WTC11 (cell line): ENCODE measurements at regions not wholly inside any gene's neighbourhood (a gene's known extent, or its start where the extent isn't known, plus 50 kb on each side); places are given as distances from the start of the nearest gene placed in this dataset.

Source experiments
- ATAC-seq: fragments of 200-7000 bp; cut with Tn5 transposase; 2 replicates; pipeline ENCODE4 v1.10.0; 2021; ENCODE audit warnings: mild to moderate bottlenecking, moderate library complexity
- CTCF ChIA-PET: fragments of 300-600 bp; sonication (Branson Sonifier 250); formaldehyde crosslinking; loops from one replicate; lab custom pipeline; 2021; ENCODE audit warnings: antibody characterized with exemption; lab: Charles Lee
- POLR2A ChIA-PET: fragments of 350-600 bp; sonication (Branson Sonifier 250); formaldehyde crosslinking; loops from one replicate; lab custom pipeline; 2021; ENCODE audit warnings: antibody characterized with exemption; lab: Charles Lee
- DNase-seq: peaks from one replicate; pipeline ENCODE4 v3.0.0; 2021; ENCODE audit warnings: low spot score
- H3K27ac Mint-ChIP-seq: 2 replicates; pipeline ENCODE4 v1.8.0; 2021; ENCODE audit warnings: mixed read lengths
- H3K27me3 Mint-ChIP-seq: 2 replicates; pipeline ENCODE4 v1.8.0; 2021; ENCODE audit warnings: low read depth, mild to moderate bottlenecking, moderate library complexity, mixed read lengths
- H3K36me3 Mint-ChIP-seq: 2 replicates; pipeline ENCODE4 v1.8.0; 2021; ENCODE audit warnings: mixed read lengths
- H3K4me1 Mint-ChIP-seq: 2 replicates; pipeline ENCODE4 v1.8.0; 2022; ENCODE audit warnings: mixed read lengths
- H3K4me3 Mint-ChIP-seq: 2 replicates; pipeline ENCODE4 v1.8.0; 2021; ENCODE audit warnings: mild to moderate bottlenecking, moderate library complexity, mixed read lengths
- H3K9me3 Mint-ChIP-seq: 2 replicates; pipeline ENCODE4 v1.8.0; 2021; ENCODE audit warnings: mixed read lengths
- ATF6 ChIP-seq: sonication (generic); formaldehyde crosslinking; IDR thresholded peaks from 2 replicates; pipeline ENCODE4 v1.8.1; 2023; ENCODE audit warnings: mild to moderate bottlenecking, missing genetic modification reagents
- CREB1 ChIP-seq: sonication (generic); formaldehyde crosslinking; IDR thresholded peaks from 2 replicates; pipeline ENCODE4 v1.8.0; 2023; ENCODE audit warnings: mild to moderate bottlenecking, missing genetic modification reagents
- ELF4 ChIP-seq: sonication (generic); formaldehyde crosslinking; IDR thresholded peaks from 2 replicates; pipeline ENCODE4 v1.8.1; 2022; ENCODE audit warnings: low read depth, mild to moderate bottlenecking, moderate library complexity, missing genetic modification reagents
- EMX1 ChIP-seq: fragments of 250-450 bp; sonication (Bioruptor Pico); IDR thresholded peaks from 2 replicates; pipeline ENCODE4 v1.8.0; 2021; ENCODE audit warnings: mild to moderate bottlenecking
- FOXP1 ChIP-seq: sonication (generic); formaldehyde crosslinking; IDR thresholded peaks from 2 replicates; pipeline ENCODE4 v1.8.0; 2022; ENCODE audit warnings: missing genetic modification reagents, mild to moderate bottlenecking, moderate library complexity, borderline replicate concordance
- GABPB1 ChIP-seq: sonication (generic); formaldehyde crosslinking; IDR thresholded peaks from 2 replicates; pipeline ENCODE4 v1.8.1; 2023; ENCODE audit warnings: mild to moderate bottlenecking, missing genetic modification reagents
- IRF2 ChIP-seq: sonication (generic); formaldehyde crosslinking; IDR thresholded peaks from 2 replicates; pipeline ENCODE4 v1.8.0; 2022; ENCODE audit warnings: low read depth, missing genetic modification reagents, borderline replicate concordance
- JAZF1 ChIP-seq: fragments of 250-450 bp; sonication (Bioruptor Pico); IDR thresholded peaks from 2 replicates; pipeline ENCODE4 v1.9.0; 2021; ENCODE audit warnings: moderate library complexity, mild to moderate bottlenecking, inconsistent platforms
- MXD4 ChIP-seq: fragments of 250-450 bp; sonication (Bioruptor Pico); IDR thresholded peaks from 2 replicates; pipeline ENCODE4 v1.8.0; 2021; ENCODE audit warnings: mild to moderate bottlenecking, moderate library complexity, borderline replicate concordance
- NFATC4 ChIP-seq: fragments of 250-450 bp; sonication (Bioruptor Pico); IDR thresholded peaks from 2 replicates; pipeline ENCODE4 v1.9.0; 2021; ENCODE audit warnings: mild to moderate bottlenecking
- TEAD4 ChIP-seq: sonication (generic); formaldehyde crosslinking; IDR thresholded peaks from 2 replicates; pipeline ENCODE4 v1.8.0; 2022; ENCODE audit warnings: mild to moderate bottlenecking, missing genetic modification reagents
- USF1 ChIP-seq: sonication (generic); formaldehyde crosslinking; IDR thresholded peaks from 2 replicates; pipeline ENCODE4 v1.8.0; 2022; ENCODE audit warnings: mild to moderate bottlenecking, missing genetic modification reagents
- ZNF263 ChIP-seq: sonication (generic); formaldehyde crosslinking; IDR thresholded peaks from 2 replicates; pipeline ENCODE4 v1.8.1; 2022; ENCODE audit warnings: low read depth, mild to moderate bottlenecking, moderate library complexity, missing genetic modification reagents
- ZNF281 ChIP-seq: sonication (generic); formaldehyde crosslinking; IDR thresholded peaks from 2 replicates; pipeline ENCODE4 v1.8.0; 2023; ENCODE audit warnings: mild to moderate bottlenecking, missing genetic modification reagents
- ZNF317 ChIP-seq: sonication (generic); formaldehyde crosslinking; IDR thresholded peaks from 2 replicates; pipeline ENCODE4 v1.8.1; 2023; ENCODE audit warnings: low read depth, mild to moderate bottlenecking, moderate library complexity, missing genetic modification reagents, borderline replicate concordance
- ZNF416 ChIP-seq: fragments of 250-450 bp; sonication (Bioruptor Pico); IDR thresholded peaks from 2 replicates; pipeline ENCODE4 v1.9.0; 2021; ENCODE audit warnings: mild to moderate bottlenecking, inconsistent platforms
- TF ChIP-seq, protein P1 (sequence below): fragments of 250-450 bp; sonication (Bioruptor Pico); IDR thresholded peaks from 2 replicates; pipeline ENCODE4 v1.9.0; 2021; ENCODE audit warnings: mild to moderate bottlenecking
- TF ChIP-seq, protein P2 (sequence below): sonication (generic); formaldehyde crosslinking; IDR thresholded peaks from 2 replicates; pipeline ENCODE4 v1.8.1; 2022; ENCODE audit warnings: mild to moderate bottlenecking, moderate library complexity, missing genetic modification reagents
- TF ChIP-seq, protein P3 (sequence below): sonication (generic); formaldehyde crosslinking; IDR thresholded peaks from 2 replicates; pipeline ENCODE4 v1.8.1; 2023; ENCODE audit warnings: mild to moderate bottlenecking, missing genetic modification reagents
- TF ChIP-seq, protein P4 (sequence below): sonication (generic); formaldehyde crosslinking; IDR thresholded peaks from 2 replicates; pipeline ENCODE4 v1.8.1; 2022; ENCODE audit warnings: low read depth, missing genetic modification reagents, borderline replicate concordance
- TF ChIP-seq, protein P5 (sequence below): fragments of 250-450 bp; sonication (Bioruptor Pico); conservative IDR thresholded peaks from 2 replicates; pipeline ENCODE4 v1.9.0; 2021; ENCODE audit warnings: mild to moderate bottlenecking

DNA sequence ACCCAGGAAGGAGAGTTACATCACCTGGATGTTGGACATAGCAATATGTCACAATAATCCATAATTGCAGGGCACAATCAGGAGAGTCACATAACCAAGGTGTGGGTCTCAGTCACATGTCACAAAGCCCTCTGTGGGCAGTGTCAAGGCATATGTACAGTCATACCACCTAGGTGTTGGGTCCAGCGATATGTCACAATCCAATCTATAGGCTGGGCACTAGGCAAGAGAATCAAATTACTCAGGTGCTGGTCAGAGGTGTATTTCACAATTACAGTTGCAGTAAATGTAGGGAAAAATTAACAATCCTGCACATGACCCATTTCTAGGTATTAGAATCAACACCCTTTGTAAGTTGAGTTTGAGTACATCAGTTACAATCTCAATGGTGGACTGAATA is 126.2 kb upstream of the ZNF91 start:
- DNase-seq: no peak
- Mint-ChIP-seq H3K9me3 (peaks cover 78% of the 10 kb centered on the region), H3K4me1 (peaks cover 15% of the 10 kb centered on the region)
- no peak for TF ChIP-seq ATF6 (CRISPR knock-in tag)
- TF ChIP-seq, all 79 proteins: peak for 0
- Mint-ChIP-seq H3K27ac (no peak overlapping the region), H3K27me3 (peaks cover 12% of the 10 kb centered on the region; the same call in 1 of the 2 replicates), H3K4me3 (no peak overlapping the region), H3K36me3 (peaks cover 26% of the 10 kb centered on the region)
- ATAC-seq: no peak
- ChIA-PET CTCF (no interaction called here), POLR2A (no interaction called here)

GRCh38 chr19:23520441-23520840 is 125.2 kb upstream of the ZNF91 start:
- Mint-ChIP-seq H3K27ac (no peak overlapping the region), H3K36me3 (peaks cover 21% of the 10 kb centered on the region), H3K27me3 (peaks cover 12% of the 10 kb centered on the region; the same call in 1 of the 2 replicates), H3K4me3 (no peak overlapping the region), H3K9me3 (peaks cover 73% of the 10 kb centered on the region), H3K4me1 (peaks cover 12% of the 10 kb centered on the region)
- ATAC-seq (no peak), DNase-seq (no peak)
- POLR2A ChIA-PET: no interaction called here
- CTCF ChIA-PET: no interaction called here
- TF ChIP-seq, protein P1, sequence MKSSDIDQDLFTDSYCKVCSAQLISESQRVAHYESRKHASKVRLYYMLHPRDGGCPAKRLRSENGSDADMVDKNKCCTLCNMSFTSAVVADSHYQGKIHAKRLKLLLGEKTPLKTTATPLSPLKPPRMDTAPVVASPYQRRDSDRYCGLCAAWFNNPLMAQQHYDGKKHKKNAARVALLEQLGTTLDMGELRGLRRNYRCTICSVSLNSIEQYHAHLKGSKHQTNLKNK (CRISPR knock-in tag): no peak
- TF ChIP-seq, protein P2, sequence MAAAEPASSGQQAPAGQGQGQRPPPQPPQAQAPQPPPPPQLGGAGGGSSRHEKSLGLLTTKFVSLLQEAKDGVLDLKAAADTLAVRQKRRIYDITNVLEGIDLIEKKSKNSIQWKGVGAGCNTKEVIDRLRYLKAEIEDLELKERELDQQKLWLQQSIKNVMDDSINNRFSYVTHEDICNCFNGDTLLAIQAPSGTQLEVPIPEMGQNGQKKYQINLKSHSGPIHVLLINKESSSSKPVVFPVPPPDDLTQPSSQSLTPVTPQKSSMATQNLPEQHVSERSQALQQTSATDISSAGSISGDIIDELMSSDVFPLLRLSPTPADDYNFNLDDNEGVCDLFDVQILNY (CRISPR knock-in tag): no peak
- no peak for TF ChIP-seq JAZF1 (CRISPR knock-in tag)
- no peak for TF ChIP-seq ZNF317
- no peak for TF ChIP-seq ZNF281 (CRISPR knock-in tag)
- no peak for TF ChIP-seq ZNF263 (CRISPR knock-in tag)

DNA sequence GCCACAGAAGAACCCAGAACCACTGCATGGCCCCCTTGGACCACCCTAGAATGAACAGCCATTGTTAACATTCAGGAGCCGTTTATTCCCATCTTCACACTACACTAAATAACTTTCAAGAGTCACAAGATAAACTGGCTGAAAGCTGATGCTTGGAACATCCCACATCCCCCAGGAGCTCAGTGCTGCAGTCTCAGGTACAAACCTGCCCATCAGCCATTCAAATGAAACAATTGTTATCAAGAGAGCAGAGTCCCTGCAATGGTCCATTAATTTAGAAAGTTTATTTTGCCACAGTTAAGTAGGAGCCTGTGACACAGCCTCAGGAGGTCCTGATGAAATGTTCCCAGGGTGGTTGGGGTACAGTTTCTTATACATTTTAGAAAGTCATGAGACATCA is 123.8 kb upstream of the ZNF91 start:
- H3K4me1 Mint-ChIP-seq: peaks cover 12% of the 10 kb centered on the region
- no peak for ATAC-seq
- CTCF ChIA-PET: no interaction called here
- no peak for DNase-seq
- peaks cover 76% of the 10 kb centered on the region for H3K9me3 Mint-ChIP-seq
- peaks cover 17% of the 10 kb centered on the region for H3K36me3 Mint-ChIP-seq
- POLR2A ChIA-PET: no interaction called here
- H3K4me3 Mint-ChIP-seq: no peak overlapping the region
- no peak overlapping the region for H3K27ac Mint-ChIP-seq
- peaks cover 12% of the 10 kb centered on the region; the same call in 1 of the 2 replicates for H3K27me3 Mint-ChIP-seq
- TF ChIP-seq ELF4 (no peak), USF1 (CRISPR knock-in tag) (no peak), TEAD4 (CRISPR knock-in tag) (no peak), ZNF416 (CRISPR knock-in tag) (no peak), CREB1 (CRISPR knock-in tag) (no peak), NFATC4 (no peak), IRF2 (no peak), EMX1 (CRISPR knock-in tag) (no peak), MXD4 (CRISPR knock-in tag) (no peak), FOXP1 (no peak), GABPB1 (CRISPR knock-in tag) (no peak)
- TF ChIP-seq, protein P3, sequence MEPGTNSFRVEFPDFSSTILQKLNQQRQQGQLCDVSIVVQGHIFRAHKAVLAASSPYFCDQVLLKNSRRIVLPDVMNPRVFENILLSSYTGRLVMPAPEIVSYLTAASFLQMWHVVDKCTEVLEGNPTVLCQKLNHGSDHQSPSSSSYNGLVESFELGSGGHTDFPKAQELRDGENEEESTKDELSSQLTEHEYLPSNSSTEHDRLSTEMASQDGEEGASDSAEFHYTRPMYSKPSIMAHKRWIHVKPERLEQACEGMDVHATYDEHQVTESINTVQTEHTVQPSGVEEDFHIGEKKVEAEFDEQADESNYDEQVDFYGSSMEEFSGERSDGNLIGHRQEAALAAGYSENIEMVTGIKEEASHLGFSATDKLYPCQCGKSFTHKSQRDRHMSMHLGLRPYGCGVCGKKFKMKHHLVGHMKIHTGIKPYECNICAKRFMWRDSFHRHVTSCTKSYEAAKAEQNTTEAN (CRISPR knock-in tag): no peak
- TF ChIP-seq, protein P4, sequence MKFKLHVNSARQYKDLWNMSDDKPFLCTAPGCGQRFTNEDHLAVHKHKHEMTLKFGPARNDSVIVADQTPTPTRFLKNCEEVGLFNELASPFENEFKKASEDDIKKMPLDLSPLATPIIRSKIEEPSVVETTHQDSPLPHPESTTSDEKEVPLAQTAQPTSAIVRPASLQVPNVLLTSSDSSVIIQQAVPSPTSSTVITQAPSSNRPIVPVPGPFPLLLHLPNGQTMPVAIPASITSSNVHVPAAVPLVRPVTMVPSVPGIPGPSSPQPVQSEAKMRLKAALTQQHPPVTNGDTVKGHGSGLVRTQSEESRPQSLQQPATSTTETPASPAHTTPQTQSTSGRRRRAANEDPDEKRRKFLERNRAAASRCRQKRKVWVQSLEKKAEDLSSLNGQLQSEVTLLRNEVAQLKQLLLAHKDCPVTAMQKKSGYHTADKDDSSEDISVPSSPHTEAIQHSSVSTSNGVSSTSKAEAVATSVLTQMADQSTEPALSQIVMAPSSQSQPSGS (CRISPR knock-in tag): no peak
- TF ChIP-seq, protein P5, sequence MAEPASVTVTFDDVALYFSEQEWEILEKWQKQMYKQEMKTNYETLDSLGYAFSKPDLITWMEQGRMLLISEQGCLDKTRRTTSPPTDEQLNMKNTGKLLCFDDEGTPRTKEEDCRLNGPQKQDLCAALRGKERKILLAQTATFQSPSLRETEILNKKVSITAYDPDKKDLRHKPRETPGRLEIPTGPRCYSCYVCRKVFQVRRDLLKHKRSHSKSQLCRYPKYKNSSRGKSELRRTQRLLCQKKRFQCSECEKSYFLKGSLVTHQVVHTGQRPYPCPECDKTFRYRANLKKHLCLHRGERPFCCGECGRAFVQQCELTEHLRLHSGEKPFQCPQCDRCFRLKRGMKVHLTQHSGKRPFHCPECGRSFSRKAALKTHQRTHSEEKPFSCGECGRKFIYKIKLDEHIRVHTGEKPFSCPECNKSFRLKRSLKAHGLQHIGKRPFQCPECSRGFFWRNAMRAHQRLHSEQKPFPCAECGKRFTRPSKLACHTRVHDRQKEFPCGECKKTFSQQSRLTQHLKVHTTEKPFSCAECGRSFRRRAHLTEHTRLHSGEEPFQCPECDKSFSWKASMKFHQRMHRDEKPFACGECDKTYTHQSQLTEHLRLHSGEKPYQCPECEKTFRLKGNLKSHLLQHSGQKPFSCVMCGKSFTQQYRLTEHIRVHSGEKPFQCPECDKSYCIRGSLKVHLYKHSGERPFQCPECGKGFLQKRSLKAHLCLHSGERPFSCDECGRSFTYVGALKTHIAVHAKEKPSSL: no peak
